Mucosa of descending colon (tissue), 3 donors: ENCODE measurements at regions not wholly inside any gene's neighbourhood (a gene's known extent, or its start where the extent isn't known, plus 50 kb on each side); places are given as distances from the start of the nearest gene placed in this dataset.
"Not testable (repeated sequence)": the region's sequence is repeated elsewhere in the genome, so short reads cannot be mapped to it uniquely, and the experiment has no call there.

Experiments used
- ATAC-seq: fragments of 200-7000 bp; cut with Tn5 transposase; one replicate; pipeline ENCODE4 v1.9.1; 2020; ENCODE audit warnings: mild to moderate bottlenecking, moderate library complexity
- DNase-seq, 3 donors: peaks; one replicate each; pipeline ENCODE4 v3.0.0-alpha.2; 2020
- H3K36me3 ChIP-seq: fragments of 200-600 bp; one replicate; pipeline ENCODE4 v1.8.0; 2021; ENCODE audit warnings: low read depth, mild to moderate bottlenecking
- H3K4me1 ChIP-seq: fragments of 200-600 bp; one replicate; pipeline ENCODE4 v1.8.0; 2021; ENCODE audit warnings: low read depth, mild to moderate bottlenecking
- H3K4me3 ChIP-seq: fragments of 200-600 bp; one replicate; pipeline ENCODE4 v1.8.0; 2021; ENCODE audit warnings: mild to moderate bottlenecking
- H3K9me3 ChIP-seq: fragments of 200-600 bp; one replicate; pipeline ENCODE4 v1.8.0; 2021; ENCODE audit warnings: mild to moderate bottlenecking
- intact Hi-C, 2 donors: fragments of 100-400 bp; cut with DNase I in 1 of 2; cut with micrococcal nuclease in 1 of 2; formaldehyde crosslinking; loops; one replicate each; pipeline versions ENCODE4 v1.11.0 to v1.11.1; 2022; cut with DNase I, micrococcal nuclease
- TF ChIP-seq, protein P1 (sequence below): fragments of 200-600 bp; IDR thresholded peaks from one replicate; pipeline ENCODE4 v1.8.0; 2022; ENCODE audit warnings: antibody characterized with exemption, mild to moderate bottlenecking
- donor health status: DM: no; HTN: no; CAD: no; lungs with moderate emphysema.
- donor health status: DM: no; HTN: no; CAD: no.
- donor health status: DM: no; HTN: yes; CAD: no.

DNA sequence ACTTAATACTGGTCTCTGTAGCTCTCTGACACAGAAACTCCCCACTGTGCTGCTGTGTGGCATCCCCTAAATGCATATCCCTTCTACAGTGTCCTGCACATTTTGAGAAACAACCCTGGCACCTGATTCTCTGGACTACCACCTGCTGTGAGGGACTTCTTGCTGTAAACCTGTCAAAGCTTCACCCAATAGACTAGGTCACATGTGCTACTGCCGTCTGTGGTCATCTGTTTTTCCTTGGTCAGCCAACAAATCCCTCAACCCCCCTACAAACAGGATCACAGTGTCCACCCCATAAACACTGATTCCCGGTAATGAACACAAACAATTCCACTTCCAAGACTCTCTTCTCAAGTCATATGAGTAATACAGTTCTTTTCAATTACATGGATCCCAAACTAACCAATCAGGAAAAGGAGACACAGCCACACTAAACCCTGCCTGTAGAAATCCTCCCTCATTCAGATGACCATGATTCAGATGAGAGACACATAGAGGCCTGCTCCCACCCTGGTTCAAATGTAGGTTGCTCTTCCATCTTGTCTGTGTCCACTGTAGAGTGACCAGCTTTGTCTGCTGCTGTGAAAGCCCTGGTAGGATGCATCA, 1157.4 kb downstream of the RPIA start:
- intact Hi-C loops = no loop called here
- no peak for ATAC-seq

DNA sequence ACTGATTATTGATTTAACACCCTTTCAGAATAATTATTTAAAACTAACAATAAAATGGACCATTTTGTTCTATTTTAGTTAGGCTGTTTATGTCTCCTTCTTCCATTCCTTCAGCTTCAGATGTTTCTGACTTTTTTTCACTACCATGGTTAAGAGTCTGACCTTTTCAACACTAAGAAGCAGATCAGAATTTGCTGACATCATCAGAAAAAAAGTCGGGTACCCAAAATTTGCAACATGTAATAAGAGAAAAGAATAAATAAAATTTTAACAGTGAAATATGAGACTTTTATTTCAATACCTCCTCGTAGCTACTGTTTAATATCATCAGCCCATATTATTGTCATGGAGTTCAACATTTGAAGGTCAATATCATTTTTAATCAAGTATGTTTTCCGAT, 1158.3 kb downstream of the RPIA start:
- TF ChIP-seq, protein P1, sequence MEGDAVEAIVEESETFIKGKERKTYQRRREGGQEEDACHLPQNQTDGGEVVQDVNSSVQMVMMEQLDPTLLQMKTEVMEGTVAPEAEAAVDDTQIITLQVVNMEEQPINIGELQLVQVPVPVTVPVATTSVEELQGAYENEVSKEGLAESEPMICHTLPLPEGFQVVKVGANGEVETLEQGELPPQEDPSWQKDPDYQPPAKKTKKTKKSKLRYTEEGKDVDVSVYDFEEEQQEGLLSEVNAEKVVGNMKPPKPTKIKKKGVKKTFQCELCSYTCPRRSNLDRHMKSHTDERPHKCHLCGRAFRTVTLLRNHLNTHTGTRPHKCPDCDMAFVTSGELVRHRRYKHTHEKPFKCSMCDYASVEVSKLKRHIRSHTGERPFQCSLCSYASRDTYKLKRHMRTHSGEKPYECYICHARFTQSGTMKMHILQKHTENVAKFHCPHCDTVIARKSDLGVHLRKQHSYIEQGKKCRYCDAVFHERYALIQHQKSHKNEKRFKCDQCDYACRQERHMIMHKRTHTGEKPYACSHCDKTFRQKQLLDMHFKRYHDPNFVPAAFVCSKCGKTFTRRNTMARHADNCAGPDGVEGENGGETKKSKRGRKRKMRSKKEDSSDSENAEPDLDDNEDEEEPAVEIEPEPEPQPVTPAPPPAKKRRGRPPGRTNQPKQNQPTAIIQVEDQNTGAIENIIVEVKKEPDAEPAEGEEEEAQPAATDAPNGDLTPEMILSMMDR = no peak
- DNase-seq = no peak
- Histone ChIP-seq H3K4me3 (no peak overlapping the region), H3K9me3 (no peaks in the 10 kb centered on the region), H3K36me3 (no peaks in the 10 kb centered on the region), H3K4me1 (no peaks in the 10 kb centered on the region)
- ATAC-seq = no peak
- intact Hi-C loops = no loop called here

More for the DNA sequence above, 1157.4 kb downstream of the RPIA start:
- no peak for DNase-seq
- TF ChIP-seq, protein P1 = no peak
- no peaks in the 10 kb centered on the region for H3K9me3 ChIP-seq
- no peak overlapping the region for H3K4me3 ChIP-seq
- H3K36me3 ChIP-seq = no peaks in the 10 kb centered on the region
- H3K4me1 ChIP-seq = no peaks in the 10 kb centered on the region

DNA sequence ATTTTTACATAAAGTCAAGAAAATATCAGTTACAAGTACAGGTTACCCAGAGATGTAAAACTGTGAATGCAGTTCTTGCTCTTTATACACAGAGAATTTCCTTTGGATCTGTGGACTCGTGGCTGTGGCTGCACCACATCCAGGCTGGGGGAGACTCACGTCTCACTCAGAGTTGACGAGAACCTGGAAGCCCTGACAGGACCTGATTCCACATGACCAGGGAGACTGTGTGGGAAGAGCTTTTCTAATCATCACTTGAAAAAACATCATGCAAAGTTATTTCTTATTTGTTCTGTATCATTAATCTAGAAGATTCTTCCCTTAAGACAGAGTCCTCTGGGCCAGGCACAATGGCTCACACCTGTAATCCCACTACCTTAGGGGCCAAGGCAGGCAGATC, 1159.0 kb downstream of the RPIA start:
- ATAC-seq = no peak
- no peaks in the 10 kb centered on the region for H3K36me3 ChIP-seq
- no peaks in the 10 kb centered on the region for H3K9me3 ChIP-seq
- no peak for DNase-seq
- no peak overlapping the region for H3K4me3 ChIP-seq
- TF ChIP-seq, protein P1 = no peak
- no peaks in the 10 kb centered on the region for H3K4me1 ChIP-seq
- intact Hi-C loops = no loop called here

DNA sequence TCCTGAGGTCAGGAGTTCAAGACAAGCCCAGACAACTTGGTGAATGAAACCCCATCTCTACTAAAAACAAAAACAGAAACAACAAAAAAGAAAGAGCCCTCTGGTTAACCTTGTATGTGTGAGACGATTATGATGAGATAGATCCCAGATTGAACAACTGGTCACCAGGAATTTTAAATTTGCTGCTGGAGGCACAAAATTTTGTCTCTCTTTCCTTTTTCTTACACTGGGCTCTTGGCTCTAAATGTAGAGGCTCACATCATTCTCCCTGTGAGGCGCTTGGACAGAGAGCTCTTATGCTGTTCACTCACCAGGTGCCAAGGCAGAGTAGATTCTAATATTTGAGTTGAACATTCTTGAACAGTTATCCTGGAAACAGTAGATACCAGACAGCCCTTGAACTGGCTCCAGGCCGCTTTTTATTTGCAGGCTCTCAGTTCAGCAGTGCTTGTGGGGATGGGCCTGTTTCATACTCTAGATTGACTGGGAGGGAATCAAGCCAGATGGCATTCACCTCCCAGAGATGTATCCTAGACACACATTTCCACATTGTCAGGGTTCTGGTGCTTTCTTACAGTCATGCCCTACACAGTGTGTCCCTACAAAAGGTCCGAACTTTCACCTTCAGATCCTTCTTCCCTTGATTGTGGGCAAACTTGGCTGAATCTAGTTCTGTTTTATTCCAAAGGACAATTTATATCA, 1159.6 kb downstream of the RPIA start:
- no peaks in the 10 kb centered on the region for H3K9me3 ChIP-seq
- no peak overlapping the region for H3K4me3 ChIP-seq
- TF ChIP-seq, protein P1 = no peak
- ATAC-seq (no peak), DNase-seq (no peak)
- no peaks in the 10 kb centered on the region for H3K4me1 ChIP-seq
- intact Hi-C loops = no loop called here
- H3K36me3 ChIP-seq = no peaks in the 10 kb centered on the region

DNA sequence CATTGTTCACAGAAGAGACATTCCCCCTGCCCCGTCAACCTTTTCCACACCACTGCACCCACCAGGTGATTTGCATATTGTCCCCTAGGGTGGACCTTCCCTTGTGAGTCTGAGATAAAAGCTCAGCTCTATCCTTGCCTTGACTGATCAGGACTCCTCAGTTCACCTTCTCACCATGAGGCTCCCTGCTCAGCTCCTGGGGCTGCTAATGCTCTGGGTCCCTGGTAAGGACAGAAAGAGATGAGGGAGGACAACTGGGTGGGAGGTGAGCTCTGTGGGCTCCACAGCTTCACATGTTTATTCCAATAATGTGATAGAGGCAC, 1160.1 kb downstream of the RPIA start:
- no peaks in the 10 kb centered on the region for H3K9me3 ChIP-seq
- no peaks in the 10 kb centered on the region for H3K36me3 ChIP-seq
- no peak for DNase-seq
- no peak overlapping the region for H3K4me3 ChIP-seq
- H3K4me1 ChIP-seq = no peaks in the 10 kb centered on the region
- intact Hi-C loops = no loop called here
- no peak for ATAC-seq
- TF ChIP-seq, protein P1 = no peak

DNA sequence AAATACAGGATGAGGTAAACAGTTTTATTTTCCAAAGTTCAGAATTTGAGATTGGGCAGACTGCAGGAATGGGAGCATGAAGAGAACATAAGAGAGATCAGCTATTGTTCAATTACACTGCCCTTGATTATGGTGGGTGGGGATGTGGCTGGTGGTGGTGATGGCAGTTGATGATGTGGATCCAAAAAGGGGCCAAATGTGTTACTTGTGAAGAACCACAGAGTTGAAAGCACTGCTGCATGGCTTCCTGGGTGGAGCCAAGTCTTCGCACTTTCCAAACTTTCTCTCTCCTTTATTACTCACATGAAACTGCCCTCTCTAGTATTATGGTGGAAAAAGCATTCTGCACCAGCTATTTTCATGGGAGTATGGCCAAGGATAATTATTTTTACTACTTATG, 1162.0 kb downstream of the RPIA start:
- intact Hi-C loops, H3K9me3 ChIP-seq, H3K4me3 ChIP-seq, H3K36me3 ChIP-seq, H3K4me1 ChIP-seq, DNase-seq, ATAC-seq: not testable (repeated sequence)

DNA sequence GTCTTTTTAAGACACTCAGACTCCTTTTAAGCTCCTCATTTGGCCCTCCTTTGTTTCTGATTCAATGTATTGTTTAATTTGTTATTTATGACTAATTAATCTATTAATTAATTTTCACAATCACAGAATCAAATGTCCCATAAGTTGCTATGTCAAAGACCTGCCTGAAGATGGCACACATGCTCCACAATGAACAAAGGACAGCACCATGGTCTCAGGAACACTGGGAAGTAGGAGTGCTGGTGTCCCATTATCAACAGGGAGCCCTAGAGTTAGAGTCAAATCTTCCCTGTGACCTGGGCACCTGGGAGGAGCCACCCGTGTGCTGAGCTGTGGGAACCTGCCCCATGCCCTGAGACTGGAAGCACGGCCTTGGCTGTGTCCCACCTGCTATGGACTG, 1164.3 kb downstream of the RPIA start:
- H3K4me1 ChIP-seq, H3K4me3 ChIP-seq, ATAC-seq, H3K36me3 ChIP-seq, intact Hi-C loops, DNase-seq, H3K9me3 ChIP-seq: not testable (repeated sequence)

DNA sequence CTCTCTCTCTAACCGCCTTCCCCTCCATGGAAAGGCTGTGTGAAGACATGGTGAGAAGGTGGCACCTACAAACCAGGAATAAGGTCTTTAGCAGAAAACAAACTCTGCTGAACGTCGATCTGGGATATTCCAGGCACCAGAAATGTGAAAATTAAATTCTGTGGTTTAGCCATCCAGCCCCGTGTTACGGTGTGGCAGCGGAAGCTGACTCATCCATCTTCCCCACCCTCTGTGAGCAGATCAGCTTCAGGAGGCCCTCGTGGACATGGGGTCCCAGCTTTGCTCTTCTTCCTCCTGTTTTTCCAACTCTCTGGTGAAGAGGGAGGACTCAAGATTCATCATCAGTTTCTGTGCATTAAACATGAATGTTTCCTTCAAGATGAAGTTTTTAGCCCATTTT, 1164.8 kb downstream of the RPIA start:
- intact Hi-C loops, ATAC-seq, H3K4me1 ChIP-seq, H3K4me3 ChIP-seq, DNase-seq, H3K36me3 ChIP-seq, H3K9me3 ChIP-seq: not testable (repeated sequence)

DNA sequence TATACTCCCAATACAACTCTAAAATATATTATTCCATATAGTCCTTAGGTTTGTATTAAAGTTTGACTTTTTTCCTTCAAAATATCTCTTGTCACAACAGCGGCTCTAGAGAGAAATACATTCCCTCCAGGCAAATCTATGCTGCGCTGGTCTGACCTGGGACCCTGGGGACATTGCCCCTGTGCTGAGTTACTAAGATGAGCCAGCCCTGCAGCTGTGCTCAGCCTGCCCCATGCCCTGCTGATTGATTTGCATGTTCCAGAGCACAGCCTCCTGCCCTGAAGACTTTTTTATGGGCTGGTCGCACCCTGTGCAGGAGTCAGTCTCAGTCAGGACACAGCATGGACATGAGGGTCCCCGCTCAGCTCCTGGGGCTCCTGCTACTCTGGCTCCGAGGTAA, 1170.7 kb downstream of the RPIA start:
- ATAC-seq, H3K36me3 ChIP-seq, H3K4me1 ChIP-seq, H3K4me3 ChIP-seq, H3K9me3 ChIP-seq, DNase-seq, intact Hi-C loops: not testable (repeated sequence)
